ENCODE measurements at regions not wholly inside any gene's neighbourhood (a gene's known extent, or its start where the extent isn't known, plus 50 kb on each side); places are given as distances from the start of the nearest gene placed in this dataset.

DNA sequence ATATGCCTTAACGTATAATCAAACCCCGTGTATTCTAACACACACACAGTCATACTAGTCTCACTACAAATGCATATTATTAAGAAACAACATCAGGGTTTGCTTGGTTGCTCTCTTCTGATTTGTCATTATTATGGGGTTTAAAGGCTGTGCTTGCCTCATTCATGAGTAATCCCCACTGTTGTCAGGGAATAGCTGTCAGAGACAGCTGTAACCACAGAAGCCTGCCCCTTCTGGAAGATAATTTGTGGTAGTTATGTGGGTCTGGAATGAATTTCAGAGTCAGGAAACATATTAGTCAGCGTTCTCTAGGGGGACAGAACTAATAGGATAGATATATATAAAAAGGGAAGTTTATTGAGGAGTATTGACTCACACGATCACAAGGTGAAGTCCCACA lies 456.9 kb upstream of the TMEM132C start:
- no peak overlapping the region for H4K91ac ChIP-seq (replicated peaks; ENCODE audit: insufficient read length, low read length)
- H4K20me1 ChIP-seq (replicated peaks in 1 of 2; ENCODE audit: control insufficient read depth in 1 of 2, insufficient read depth in 2 of 2, low read length in 2 of 2): no peaks in the 10 kb centered on the region
- H4K8ac ChIP-seq (ENCODE audit: extremely low read depth, insufficient read depth, low read length): no peak overlapping the region
- H3K9me3 ChIP-seq (ENCODE audit: insufficient read depth in 2 of 2, low read depth in 1 of 2, low read length in 1 of 2): no peaks in the 10 kb centered on the region
- no peak overlapping the region for H2BK20ac ChIP-seq (ENCODE audit: low read length)
- no peak overlapping the region for H3K56ac ChIP-seq (replicated peaks; ENCODE audit: insufficient read length, low read depth, low read length)
- no peak overlapping the region for H3K4me3 ChIP-seq (ENCODE audit: extremely low read depth in 1 of 4, insufficient read depth in 2 of 4, low read depth in 3 of 4, low read length in 4 of 4)
- ChIA-PET CTCF (ENCODE audit: partially characterized antibody) (interaction anchor here (0.9 to 1.0 kb wide), 2 partner anchors 28 to 78 kb away, joined by 3 read pairs; no protein-coding TSS in a partner anchor), POLR2A (ENCODE audit: partially characterized antibody) (no interaction called here)
- H2BK5ac ChIP-seq (ENCODE audit: low read depth, low read length): no peak overlapping the region
- no peak overlapping the region for H3K14ac ChIP-seq (ENCODE audit: insufficient read length)
- no peak overlapping the region for H2BK12ac ChIP-seq (ENCODE audit: low read depth, low read length)
- H4K5ac ChIP-seq (ENCODE audit: insufficient read length, low read depth, low read length): no peak overlapping the region
- H2BK120ac ChIP-seq (replicated peaks; ENCODE audit: low read depth, low read length): no peak overlapping the region
- H3K4ac ChIP-seq (replicated peaks; ENCODE audit: insufficient read length, low read depth, low read length): no peak overlapping the region
- no peak overlapping the region for H2AK5ac ChIP-seq (ENCODE audit: low read depth, low read length)
- H3K27me3 ChIP-seq (replicated peaks in 1 of 4; ENCODE audit: control insufficient read depth in 3 of 4, extremely low read depth in 1 of 4, insufficient read depth in 3 of 4, low read length in 3 of 4): no peaks in the 10 kb centered on the region
- WGBS, 2 experiments (ENCODE audit: extremely low coverage in 1 of 2, insufficient coverage in 1 of 2, insufficient read length in 1 of 2, insufficient replicate concordance in 2 of 2, low coverage in 1 of 2, low lambda C conversion rate in 2 of 2, missing lambda C conversion rate in 1 of 2): 94% methylated on average over 4 of the region's 4 CpGs; no CpG with 5 or more reads in 1 of the 2 experiments
- H2AFZ ChIP-seq (ENCODE audit: low read length): no peak overlapping the region
- no peaks in the 10 kb centered on the region for H3K79me2 ChIP-seq (ENCODE audit: control insufficient read depth in 1 of 2, insufficient read depth in 2 of 2, low read length in 2 of 2)
- H3K9ac ChIP-seq (replicated peaks in 1 of 4; ENCODE audit: extremely low read depth in 1 of 4, low read depth in 3 of 4, low read length in 3 of 4): no peak overlapping the region
- TF ChIP-seq, protein P1, sequence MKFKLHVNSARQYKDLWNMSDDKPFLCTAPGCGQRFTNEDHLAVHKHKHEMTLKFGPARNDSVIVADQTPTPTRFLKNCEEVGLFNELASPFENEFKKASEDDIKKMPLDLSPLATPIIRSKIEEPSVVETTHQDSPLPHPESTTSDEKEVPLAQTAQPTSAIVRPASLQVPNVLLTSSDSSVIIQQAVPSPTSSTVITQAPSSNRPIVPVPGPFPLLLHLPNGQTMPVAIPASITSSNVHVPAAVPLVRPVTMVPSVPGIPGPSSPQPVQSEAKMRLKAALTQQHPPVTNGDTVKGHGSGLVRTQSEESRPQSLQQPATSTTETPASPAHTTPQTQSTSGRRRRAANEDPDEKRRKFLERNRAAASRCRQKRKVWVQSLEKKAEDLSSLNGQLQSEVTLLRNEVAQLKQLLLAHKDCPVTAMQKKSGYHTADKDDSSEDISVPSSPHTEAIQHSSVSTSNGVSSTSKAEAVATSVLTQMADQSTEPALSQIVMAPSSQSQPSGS (IDR thresholded peaks at IDR 0.05; ENCODE audit: low read length): no peak
- TF ChIP-seq JUND (IDR thresholded peaks at IDR 0.05; ENCODE audit: low read length) (no peak), POLR2AphosphoS5 (IDR thresholded peaks at IDR 0.05; ENCODE audit: low read depth, low read length) (no peak), SIN3A (conservative IDR thresholded peaks at IDR 0.05 in 1 of 2, IDR thresholded peaks at IDR 0.05 in 1 of 2; ENCODE audit: low read depth in 1 of 2, low read length in 2 of 2) (no peak), CTBP2 (IDR thresholded peaks at IDR 0.05; ENCODE audit: borderline replicate concordance, insufficient read depth, insufficient read length, low read length) (no peak)
- TF ChIP-seq, protein P2, sequence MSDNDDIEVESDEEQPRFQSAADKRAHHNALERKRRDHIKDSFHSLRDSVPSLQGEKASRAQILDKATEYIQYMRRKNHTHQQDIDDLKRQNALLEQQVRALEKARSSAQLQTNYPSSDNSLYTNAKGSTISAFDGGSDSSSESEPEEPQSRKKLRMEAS (IDR thresholded peaks at IDR 0.05): no peak
- H3K18ac ChIP-seq (ENCODE audit: extremely low read depth, low read length): no peak overlapping the region
- H3K27ac ChIP-seq (ENCODE audit: low read depth, low read length): no peak overlapping the region
- DNase-seq (ENCODE audit: low read depth in 1 of 2, low spot score in 2 of 2) (no peak), FAIRE-seq (no peak)
- H3K4me1 ChIP-seq (replicated peaks in 1 of 4; ENCODE audit: control insufficient read depth in 3 of 4, insufficient read depth in 4 of 4, low read length in 3 of 4): peaks cover 0 to 4% (median 2%) of the 10 kb centered on the region in 4 experiments; a peak in 1 of 7 replicates
- no peaks in the 10 kb centered on the region for H3K36me3 ChIP-seq (ENCODE audit: control insufficient read depth in 2 of 4, insufficient read depth in 4 of 4, low read length in 3 of 4)
- no peak overlapping the region for H3K23ac ChIP-seq (ENCODE audit: insufficient read length)
- H3K23me2 ChIP-seq (ENCODE audit: low read depth, low read length): no peaks in the 10 kb centered on the region
- H3K4me2 ChIP-seq (ENCODE audit: insufficient read depth in 1 of 2, low read depth in 2 of 2, low read length in 2 of 2): no peak overlapping the region
- no peaks in the 10 kb centered on the region for H3K79me1 ChIP-seq (ENCODE audit: low read depth, low read length)
- no peak overlapping the region for H2BK15ac ChIP-seq (ENCODE audit: low read length)
